Ovary (tissue), 7 donors: ENCODE measurements at regions not wholly inside any gene's neighbourhood (a gene's known extent, or its start where the extent isn't known, plus 50 kb on each side); places are given as distances from the start of the nearest gene placed in this dataset.

Source experiments
- DNase-seq, 5 donors: peaks; one replicate each; pipeline ENCODE4 v3.0.0-alpha.2; 2019 to 2020
- H3K27ac ChIP-seq, 2 donors: fragments of 200-600 bp; one replicate each; pipeline versions ENCODE4 v1.5.1 to v1.8.0; 2019 to 2022
- H3K27me3 ChIP-seq: fragments of 200-600 bp; one replicate; pipeline ENCODE4 v1.8.0; 2022
- H3K36me3 ChIP-seq: fragments of 200-600 bp; sonication (generic); one replicate; pipeline ENCODE4 v1.5.1; 2019
- H3K4me1 ChIP-seq: one replicate; pipeline ENCODE4 v1.8.1; 2013; ENCODE audit warnings: mild to moderate bottlenecking, moderate library complexity; ENCODE audit not compliant: insufficient read depth
- H3K4me3 ChIP-seq: fragments of 200-600 bp; sonication (generic); one replicate; pipeline ENCODE4 v1.5.1; 2017
- H3K9me3 ChIP-seq, 2 donors: fragments of 200-600 bp in 1 of 2; sonication (generic) in 1 of 2; one replicate each; pipeline versions ENCODE4 v1.5.1 to v1.8.1; 2013 to 2019; ENCODE audit warnings: mild to moderate bottlenecking in 1 of 2, moderate library complexity in 1 of 2
- EP300 ChIP-seq: sonication (generic); formaldehyde crosslinking; IDR thresholded peaks from one replicate; pipeline ENCODE4 v1.6.1; 2017; ENCODE audit warnings: antibody characterized with exemption
- POLR2A ChIP-seq: fragments of 450-650 bp; IDR thresholded peaks from one replicate; pipeline ENCODE4 v1.6.1; 2017; ENCODE audit warnings: antibody characterized with exemption, mild to moderate bottlenecking, moderate library complexity
- WGBS, 3 donors: extraction: QIAGEN DNeasy Blood & Tissue Kit in 1 of 3; methylation state at CpG; one replicate each; pipeline versions ENCODE4 v1.1.5 to v1.1.7; 2013 to 2017; 5-methylcytosine and 5-hydroxymethylcytosine counted together
- intact Hi-C, 4 donors: fragments of 100-400 bp; cut with DNase I; formaldehyde crosslinking; loops; one replicate each; pipeline versions ENCODE4 v1.11.0 to v1.15.1; 2022 to 2023
- TF ChIP-seq, protein P1 (sequence below), 3 donors: fragments of 450-650 bp in 2 of 3; fragments of 200-600 bp in 1 of 3; IDR thresholded peaks; one replicate each; pipeline versions ENCODE4 v1.5.1 to v1.8.0; 2016 to 2022; ENCODE audit warnings: antibody characterized with exemption in 3 of 3, mild to moderate bottlenecking in 1 of 3
- donor health status: DM: no; HTN: no; CAD: no; lungs with moderate emphysema.
- donor health status: DM: no; HTN: no; CAD: no.
- donor health status: Bipolar disorder and iron deficiency.
- donor health status: DM: no; HTN: no; CAD: no.
- donor health status: DM: yes; HTN: yes; CAD: no.

- DNase-seq = no peak
- intact Hi-C loops = no loop called here
- TF ChIP-seq, protein P1, sequence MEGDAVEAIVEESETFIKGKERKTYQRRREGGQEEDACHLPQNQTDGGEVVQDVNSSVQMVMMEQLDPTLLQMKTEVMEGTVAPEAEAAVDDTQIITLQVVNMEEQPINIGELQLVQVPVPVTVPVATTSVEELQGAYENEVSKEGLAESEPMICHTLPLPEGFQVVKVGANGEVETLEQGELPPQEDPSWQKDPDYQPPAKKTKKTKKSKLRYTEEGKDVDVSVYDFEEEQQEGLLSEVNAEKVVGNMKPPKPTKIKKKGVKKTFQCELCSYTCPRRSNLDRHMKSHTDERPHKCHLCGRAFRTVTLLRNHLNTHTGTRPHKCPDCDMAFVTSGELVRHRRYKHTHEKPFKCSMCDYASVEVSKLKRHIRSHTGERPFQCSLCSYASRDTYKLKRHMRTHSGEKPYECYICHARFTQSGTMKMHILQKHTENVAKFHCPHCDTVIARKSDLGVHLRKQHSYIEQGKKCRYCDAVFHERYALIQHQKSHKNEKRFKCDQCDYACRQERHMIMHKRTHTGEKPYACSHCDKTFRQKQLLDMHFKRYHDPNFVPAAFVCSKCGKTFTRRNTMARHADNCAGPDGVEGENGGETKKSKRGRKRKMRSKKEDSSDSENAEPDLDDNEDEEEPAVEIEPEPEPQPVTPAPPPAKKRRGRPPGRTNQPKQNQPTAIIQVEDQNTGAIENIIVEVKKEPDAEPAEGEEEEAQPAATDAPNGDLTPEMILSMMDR (IDR thresholded peaks at IDR 0.05) = no peak
- TF ChIP-seq EP300 (no peak), POLR2A (no peak)
- 25 to 50% (median 25%) methylated on average over 1 of the region's 1 CpG for WGBS, 3 donors
- Histone ChIP-seq H3K27me3 (no peaks in the 10 kb centered on the region), H3K27ac (no peak overlapping the region), H3K9me3 (no peaks in the 10 kb centered on the region), H3K4me1 (no peaks in the 10 kb centered on the region), H3K4me3 (no peak overlapping the region), H3K36me3 (no peaks in the 10 kb centered on the region)
Measured at GRCh38 chr4:100679926-100680325, 162.1 kb upstream of the EMCN start.

DNA sequence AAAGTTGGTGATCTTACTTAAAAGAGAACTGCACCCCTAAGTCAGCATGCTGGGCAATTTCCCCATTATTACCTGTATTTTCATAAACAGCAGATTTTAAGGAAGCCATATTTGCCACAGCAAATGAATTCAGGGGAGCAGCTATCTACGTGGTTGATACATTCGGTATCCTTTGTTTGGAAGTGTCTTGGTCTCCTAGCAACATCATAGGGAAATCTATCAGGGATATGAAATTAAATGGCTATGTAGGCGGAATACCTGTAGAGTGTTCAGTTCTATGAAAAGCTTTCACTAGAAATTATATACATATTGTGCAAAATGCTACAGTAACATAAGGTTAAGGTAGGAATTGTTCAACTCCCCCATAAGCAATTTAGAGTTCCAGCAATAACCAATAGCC is 157.2 kb upstream of the EMCN start:
- no peak overlapping the region for H3K4me3 ChIP-seq
- no peak for DNase-seq
- 87 to 93% (median 87%) methylated on average over 3 of the region's 3 CpGs for WGBS, 3 donors
- no peak overlapping the region for H3K27ac ChIP-seq
- no peaks in the 10 kb centered on the region for H3K9me3 ChIP-seq
- H3K36me3 ChIP-seq = no peaks in the 10 kb centered on the region
- TF ChIP-seq, protein P1 (IDR thresholded peaks at IDR 0.05) = no peak
- TF ChIP-seq POLR2A (no peak), EP300 (no peak)
- intact Hi-C loops = no loop called here
- H3K4me1 ChIP-seq = no peaks in the 10 kb centered on the region
- no peaks in the 10 kb centered on the region for H3K27me3 ChIP-seq

DNA sequence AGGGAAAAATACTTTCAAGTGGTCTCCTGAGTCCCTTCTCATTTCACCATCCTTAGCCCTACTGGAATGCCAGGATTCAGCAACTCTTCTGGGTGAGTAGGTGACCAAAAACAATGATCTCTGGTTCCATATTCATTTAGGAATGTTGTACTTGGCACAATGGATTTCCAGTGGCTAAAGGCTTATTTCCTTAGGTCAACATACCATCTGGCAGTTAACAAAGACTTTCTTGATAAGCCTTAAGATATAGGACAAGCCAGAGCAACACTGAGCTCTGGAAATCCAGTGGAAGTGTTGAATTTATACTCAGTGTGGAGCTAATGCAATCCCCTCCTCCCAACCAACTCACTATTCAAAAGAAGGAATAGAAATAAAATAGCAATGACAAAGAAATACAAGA is 139.4 kb upstream of the EMCN start:
- Histone ChIP-seq H3K36me3 (no peaks in the 10 kb centered on the region), H3K4me3 (no peak overlapping the region), H3K27ac (no peak overlapping the region), H3K4me1 (no peaks in the 10 kb centered on the region), H3K27me3 (no peaks in the 10 kb centered on the region), H3K9me3 (no peaks in the 10 kb centered on the region)
- no peak for DNase-seq
- intact Hi-C loops = no loop called here
- TF ChIP-seq, protein P1 (IDR thresholded peaks at IDR 0.05) = no peak
- TF ChIP-seq POLR2A (no peak), EP300 (no peak)

- no peaks in the 10 kb centered on the region for H3K9me3 ChIP-seq
- H3K36me3 ChIP-seq = no peaks in the 10 kb centered on the region
- no peaks in the 10 kb centered on the region for H3K27me3 ChIP-seq
- no peaks in the 10 kb centered on the region for H3K4me1 ChIP-seq
- WGBS, 3 donors = 80 to 82% (median 80%) methylated on average over 3 of the region's 3 CpGs
- no peak overlapping the region for H3K4me3 ChIP-seq
- H3K27ac ChIP-seq = no peak overlapping the region
- DNase-seq = no peak
- intact Hi-C loops = no loop called here
- TF ChIP-seq, protein P1 (IDR thresholded peaks at IDR 0.05) = no peak
- TF ChIP-seq EP300 (no peak), POLR2A (no peak)
Measured at GRCh38 chr4:100651499-100652175, 133.8 kb upstream of the EMCN start.
